IPS DF 4.7 (cell line): ENCODE measurements at regions not wholly inside any gene's neighbourhood (a gene's known extent, or its start where the extent isn't known, plus 50 kb on each side); places are given as distances from the start of the nearest gene placed in this dataset.
A peak's percentile ranks its signal among the peaks of the same experiment; 100 is the strongest.
"Not testable (repeated sequence)": the region's sequence is repeated elsewhere in the genome, so short reads cannot be mapped to it uniquely, and the experiment has no call there.

Experiments
- DNase-seq: peaks from one replicate; pipeline ENCODE4 v3.0.0-alpha.2; 2013; ENCODE audit warnings: low spot score; ENCODE audit errors: extremely low read depth

- DNase-seq: no peak
These were observed 51.2 kb downstream of the OR13H1 start for GRCh38 chrX:131595120-131595519.

GRCh38 chrX:131607792-131608369 is 64.0 kb downstream of the OR13H1 start:
- no peak for DNase-seq

GRCh38 chrX:131609480-131609879 is 65.6 kb downstream of the OR13H1 start:
- no peak for DNase-seq

DNA sequence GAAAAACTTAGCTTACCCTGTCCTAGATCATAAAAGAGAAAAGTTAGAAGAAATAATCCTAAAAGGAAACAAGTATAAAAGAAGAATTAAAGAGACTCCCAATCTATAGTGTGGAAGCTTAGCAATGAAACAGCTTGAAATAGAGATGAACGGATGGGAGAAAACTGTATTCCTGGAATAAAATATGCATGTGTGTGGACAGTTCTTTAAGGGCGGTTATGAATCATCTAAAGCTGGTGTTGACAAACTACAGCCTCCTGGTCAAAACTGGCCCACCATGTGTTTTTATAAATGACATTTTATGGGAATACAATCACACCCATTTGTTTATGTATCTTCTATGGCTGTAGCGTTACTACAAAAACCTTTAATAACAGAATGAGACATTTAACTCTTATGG is 69.4 kb downstream of the OR13H1 start:
- no peak for DNase-seq

DNA sequence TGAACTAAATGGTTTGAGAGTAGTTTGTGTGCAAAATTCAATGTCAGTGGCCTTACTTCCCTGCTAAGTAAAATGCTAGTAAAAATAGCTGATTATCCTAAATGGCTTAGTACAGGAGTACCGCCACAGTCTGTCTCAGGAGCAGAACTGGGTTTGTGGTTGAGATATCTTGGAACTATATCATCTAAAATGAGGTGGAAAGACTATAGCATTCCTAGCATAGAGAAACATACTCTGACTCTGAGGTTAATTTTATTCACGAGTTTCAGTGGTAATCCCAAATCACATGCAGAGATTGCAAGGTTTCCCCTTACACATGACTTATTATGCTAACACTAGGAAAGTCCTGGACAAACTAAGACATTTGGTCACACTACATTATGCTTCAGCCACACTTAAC is 70.4 kb downstream of the OR13H1 start:
- no peak for DNase-seq

DNA sequence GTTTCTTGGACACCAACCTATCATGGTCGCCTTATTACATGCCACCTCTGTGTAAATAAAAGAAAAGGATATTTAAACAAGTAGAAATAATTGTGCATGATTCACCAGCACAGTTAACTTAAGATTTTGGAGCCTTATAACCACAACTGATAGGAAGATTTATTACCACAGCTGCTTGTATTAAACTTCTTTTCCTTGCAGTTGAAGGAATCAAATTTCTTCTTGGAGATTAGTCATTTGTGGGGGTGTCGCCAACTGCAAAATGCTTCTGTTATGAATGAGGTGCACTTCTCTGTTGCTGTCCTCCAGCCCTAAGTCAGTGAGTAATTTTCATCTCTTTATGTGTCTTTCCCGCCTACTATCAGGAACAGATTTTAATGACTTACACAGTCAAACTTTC is 73.3 kb downstream of the OR13H1 start:
- no peak for DNase-seq

DNA sequence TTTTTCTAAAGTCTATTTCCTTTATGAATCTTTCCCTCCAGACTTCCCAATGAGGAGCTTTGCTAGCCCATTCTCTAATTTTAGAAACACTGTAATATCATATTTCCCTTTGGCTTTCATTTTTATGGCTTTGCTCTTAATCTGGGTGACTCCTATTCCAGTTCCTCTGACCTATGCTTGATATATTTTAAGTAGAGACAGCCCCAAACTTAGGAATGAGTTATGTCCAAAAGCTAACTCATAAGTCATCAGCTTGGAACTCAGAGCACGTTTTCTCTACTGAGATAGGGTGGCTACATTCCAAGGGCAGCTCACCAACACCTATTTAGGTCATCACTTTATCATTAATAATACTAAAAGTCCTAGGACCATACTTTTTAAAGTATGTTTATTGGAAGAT is 77.8 kb downstream of the OR13H1 start:
- DNase-seq: no peak

DNA sequence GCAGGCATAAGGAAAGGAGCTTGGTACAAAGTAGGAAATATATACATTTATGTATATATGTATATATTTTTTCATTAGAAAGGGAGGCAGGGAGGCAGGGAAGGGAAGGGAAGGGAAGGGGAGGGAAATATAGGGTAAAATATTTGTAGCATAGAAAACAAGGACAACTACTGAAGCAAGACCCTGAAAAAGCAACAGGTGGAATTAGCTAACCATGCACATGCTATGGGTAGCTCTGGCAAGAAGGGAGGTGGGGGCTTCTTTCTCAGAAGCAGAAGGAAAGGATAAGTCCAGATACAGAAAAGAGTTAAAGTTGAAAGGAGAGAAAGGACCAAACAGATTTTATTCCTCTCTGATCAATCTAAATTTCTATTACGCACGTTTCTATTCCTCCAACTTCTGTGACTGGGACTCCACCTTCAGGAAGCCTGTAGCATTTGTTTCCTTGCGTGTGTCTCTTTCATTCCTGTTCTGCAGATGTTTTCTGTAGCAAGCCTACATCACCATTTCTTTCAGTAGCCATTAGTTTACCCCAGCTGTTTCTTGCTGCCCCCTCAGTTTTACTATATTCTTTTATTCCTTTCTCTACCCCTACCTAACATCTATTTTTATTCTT is 82.9 kb downstream of the OR13H1 start:
- no peak for DNase-seq

DNA sequence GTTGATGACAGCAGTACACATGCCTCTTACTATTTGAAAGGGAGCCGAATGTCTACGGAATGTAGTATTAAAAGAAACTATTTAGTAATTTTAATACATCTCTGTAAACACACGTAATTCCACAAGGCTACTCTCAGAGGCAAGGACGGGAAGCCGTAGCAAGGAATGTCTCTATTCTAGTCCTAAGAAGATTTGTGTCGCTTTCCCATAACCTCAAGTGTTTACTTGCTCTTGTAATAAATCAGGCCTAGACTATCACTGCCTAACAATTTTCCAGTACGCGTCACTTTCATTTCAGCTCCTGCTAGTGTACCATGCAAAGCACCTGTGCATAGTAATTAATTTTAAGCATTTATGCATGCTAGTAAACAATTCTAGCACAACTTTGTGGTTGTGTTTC is 86.7 kb downstream of the OR13H1 start:
- DNase-seq: no peak

DNA sequence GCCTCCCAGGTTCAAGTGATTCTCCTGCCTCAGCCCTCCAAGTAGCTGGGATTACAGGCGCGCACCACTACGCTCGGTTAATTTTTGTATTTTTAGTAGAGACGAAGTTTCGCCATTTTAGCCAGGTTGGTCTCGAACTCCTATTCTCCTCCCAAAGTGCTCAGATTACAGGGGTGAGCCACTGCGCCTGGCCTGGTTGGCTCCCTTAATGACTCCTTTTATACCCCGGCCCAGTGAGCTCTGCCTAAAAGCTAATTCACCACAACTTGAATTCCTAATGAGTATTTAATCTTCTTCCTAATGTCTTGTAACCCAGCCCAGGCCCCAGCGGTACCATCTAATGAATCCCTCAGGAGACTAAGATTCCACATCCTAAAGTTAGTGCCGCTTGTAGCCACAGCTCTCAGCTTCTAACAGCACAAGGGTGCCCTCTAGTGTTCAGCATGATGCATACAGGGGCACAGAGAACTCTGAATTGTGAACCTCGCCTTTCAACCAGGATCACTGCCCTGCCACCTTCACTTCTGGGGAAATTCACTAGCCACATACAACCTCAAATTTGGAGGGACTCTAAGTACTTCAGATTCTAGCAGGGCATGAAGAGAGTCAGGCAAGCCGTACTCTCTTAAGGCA is 89.5 kb downstream of the OR13H1 start:
- no peak for DNase-seq

- no peak for DNase-seq
These were observed 91.0 kb downstream of the OR13H1 start for GRCh38 chrX:131634900-131635299.

DNA sequence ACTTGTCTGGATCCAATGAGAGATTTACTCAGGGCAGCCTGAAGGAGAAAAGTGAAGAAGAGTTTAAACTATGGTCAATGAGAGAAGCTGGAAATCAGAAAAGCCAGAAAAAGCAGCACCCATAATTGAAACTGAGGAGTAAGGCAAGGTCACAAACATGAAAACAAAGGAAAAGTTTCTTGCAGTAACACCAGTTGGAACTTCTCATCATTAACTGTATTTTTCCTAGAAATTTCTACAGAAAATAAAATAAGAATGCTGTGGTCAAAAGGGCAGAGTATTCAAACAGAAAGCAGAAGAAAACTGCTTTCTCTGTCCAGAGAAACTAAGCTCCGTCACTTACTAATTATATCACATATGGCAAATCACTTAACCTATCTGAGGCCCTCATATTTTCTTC is 102.2 kb downstream of the OR13H1 start:
- DNase-seq: no peak

GRCh38 chrX:131649741-131650140 is 105.9 kb downstream of the OR13H1 start:
- DNase-seq: no peak

DNA sequence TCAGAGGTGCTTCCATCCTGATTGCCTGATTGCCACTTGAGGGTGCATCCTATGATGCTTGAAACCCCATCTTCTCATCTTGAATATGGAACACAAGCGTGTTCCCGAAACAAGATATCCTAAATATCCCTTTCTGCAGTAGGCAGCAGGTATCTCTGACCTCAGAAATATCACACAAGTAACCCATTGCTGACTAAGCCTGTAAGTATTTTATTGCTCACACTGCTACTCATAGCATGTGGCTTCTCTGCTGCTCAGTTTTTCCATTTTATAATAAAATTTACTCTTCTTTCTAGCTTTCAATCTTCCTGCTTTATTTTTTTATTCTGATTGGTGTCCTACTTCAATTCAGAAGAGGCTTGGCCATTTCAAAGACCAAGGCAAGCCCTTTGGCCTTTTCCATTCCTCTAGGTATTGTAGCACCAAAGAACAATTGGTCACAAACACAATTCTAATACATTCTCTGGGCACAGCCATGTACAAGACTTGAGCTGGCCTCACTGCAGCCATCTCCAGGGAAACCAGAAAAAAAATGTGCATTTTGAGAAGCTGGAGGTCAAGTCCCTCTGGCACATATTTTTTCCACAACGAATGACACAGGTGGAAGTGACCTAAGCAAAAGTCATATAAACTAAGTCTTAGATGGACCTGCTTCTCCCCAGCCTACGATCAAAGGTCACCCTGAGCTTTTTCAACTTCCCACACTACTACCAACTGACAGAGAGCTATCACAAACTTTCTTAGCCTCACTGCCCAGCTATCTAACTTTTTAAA is 107.0 kb downstream of the OR13H1 start:
- DNase-seq: no peak

DNA sequence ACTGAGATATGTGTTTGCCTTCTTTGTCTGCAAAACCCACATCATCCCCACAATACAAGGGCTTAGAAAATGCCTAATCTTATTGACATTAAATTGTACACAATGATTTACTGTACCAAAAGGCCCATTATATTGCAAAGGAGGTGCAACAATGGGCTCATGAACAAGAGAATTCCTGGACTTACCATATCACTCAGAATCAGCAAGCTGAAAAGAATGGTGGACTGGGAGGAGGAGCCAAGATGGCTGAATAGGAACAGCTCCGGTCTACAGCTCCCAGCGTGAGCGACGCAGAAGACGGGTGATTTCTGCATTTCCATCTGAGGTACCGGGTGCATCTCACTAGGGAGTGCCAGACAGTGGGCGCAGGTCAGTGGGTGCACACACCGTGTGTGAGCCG is 119.9 kb downstream of the OR13H1 start:
- DNase-seq: not testable (repeated sequence)

GRCh38 chrX:131671735-131672134 is 127.9 kb downstream of the OR13H1 start:
- no peak for DNase-seq

GRCh38 chrX:131675596-131676194 is 131.8 kb downstream of the OR13H1 start:
- DNase-seq: peak; percentile 19

DNA sequence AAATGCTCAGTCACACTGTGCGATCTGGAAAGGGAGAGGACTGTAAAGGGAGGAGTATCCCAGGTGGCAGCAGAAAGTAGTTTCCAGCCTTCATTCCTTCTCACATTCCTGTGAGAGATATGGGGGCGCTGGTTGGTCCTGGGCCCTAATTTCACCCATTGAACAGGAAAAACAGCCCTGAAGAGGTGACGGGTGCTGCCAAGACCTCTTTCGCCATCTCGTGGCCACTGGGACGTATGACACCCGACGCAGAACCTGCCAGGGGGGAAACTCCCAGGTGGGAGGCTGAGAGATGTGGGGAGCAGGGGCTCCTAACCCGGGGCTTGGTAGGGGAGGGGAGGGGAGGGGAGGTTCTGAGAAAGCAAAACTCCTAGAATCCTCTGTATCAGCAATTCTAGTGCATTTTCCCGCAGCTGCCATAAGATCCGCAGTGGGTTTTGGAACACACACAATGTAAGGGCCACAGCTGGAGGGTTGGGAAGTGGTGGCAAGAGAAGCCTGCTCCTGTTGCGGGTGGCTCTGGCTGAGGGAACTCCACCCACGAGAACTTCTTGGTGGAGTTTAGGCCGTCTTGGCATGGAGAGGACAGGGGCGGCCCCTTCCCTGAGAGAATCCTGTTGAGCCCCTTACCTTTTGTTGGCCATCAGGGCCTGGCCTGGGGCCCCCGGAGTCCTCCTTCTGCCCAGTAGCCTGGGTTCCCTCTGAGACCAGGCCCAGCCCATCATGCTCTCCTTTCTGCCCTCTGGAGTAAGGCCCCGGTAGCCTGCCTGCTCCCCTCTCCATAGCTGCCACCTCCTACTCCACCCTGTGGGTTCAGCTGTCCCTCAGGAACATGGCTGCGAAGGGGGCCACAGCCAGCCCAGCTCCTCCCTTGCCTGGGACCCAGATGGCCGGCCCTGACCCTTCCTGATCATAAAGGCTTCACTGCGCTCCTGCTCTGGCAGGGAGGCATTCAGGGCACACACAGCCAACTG is 134.1 kb downstream of the OR13H1 start:
- DNase-seq: peak; percentile 9

- DNase-seq: not testable (repeated sequence)
These were observed 138.9 kb downstream of the OR13H1 start for GRCh38 chrX:131682735-131683134.

DNA sequence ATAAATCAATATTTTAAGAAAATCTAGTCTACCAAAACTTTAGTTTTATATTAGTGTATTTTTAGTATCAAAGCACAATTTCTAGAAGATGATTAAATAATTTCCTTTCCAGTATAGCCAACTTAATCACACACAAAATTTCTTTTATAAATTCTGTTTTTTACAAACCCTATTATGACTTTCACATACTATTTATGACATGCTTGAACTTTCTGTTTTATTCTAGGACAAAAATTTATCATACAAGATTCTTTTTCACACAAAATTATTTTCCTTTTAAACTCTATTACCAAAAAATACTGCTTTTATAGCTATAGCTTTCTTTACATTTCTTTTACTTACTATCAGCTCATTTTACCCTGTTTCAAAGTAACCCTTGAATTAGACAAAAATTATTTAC is 149.5 kb downstream of the OR13H1 start:
- no peak for DNase-seq

- DNase-seq: not testable (repeated sequence)
These were observed 153.1 kb downstream of the OR13H1 start for GRCh38 chrX:131696989-131697388.
